ENCODE measurements at regions not wholly inside any gene's neighbourhood (a gene's known extent, or its start where the extent isn't known, plus 50 kb on each side); places are given as distances from the start of the nearest gene placed in this dataset.
A peak's percentile ranks its signal among the peaks of the same experiment; 100 is the strongest.

DNA sequence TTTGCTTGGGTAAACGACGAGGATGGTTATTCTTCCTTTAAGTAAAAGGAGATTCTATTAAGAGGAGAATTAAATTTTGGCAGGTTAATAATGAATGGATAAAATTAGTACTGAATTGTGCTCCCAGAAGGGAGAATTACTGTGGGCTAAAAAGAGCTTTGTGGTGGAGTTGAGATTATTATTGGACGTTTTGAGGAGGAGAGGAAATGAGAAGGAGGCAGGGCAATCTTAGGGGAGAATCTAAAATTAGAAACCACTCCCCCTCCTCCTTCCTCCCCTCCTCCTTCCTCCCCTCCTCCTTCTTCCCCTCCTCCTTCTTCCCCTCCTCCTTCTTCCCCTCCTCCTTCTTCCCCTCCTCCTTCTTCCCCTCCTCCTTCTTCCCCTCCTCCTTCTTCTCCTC is 331.8 kb downstream of the PRL start:
- DNase-seq (ENCODE audit: low read depth), result no peak

GRCh38 chr6:21965953-21966539 is 330.8 kb downstream of the PRL start:
- DNase-seq (ENCODE audit: low read depth), result no peak

- DNase-seq (ENCODE audit: low read depth), result no peak
These were observed 329.5 kb downstream of the PRL start for GRCh38 chr6:21967056-21967974.

DNA sequence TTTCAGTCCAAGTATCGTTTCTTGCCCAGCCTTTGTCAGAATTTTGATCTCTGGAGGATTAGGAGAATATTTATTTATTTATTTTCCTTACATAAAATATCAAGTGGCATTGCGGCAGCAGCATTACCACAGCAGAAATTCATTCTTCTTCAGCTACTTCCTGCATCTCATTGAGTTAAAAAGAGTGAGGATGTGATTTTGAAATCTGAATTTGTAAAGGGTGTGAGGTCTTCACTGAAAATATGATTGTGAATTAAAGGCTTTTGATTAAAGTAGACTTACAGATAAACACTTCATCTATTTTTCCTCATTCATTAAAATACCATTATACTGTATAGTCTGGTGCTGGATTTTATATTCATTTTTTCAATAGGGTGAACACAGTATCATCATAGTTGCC is 328.4 kb downstream of the PRL start:
- no peak for DNase-seq (ENCODE audit: low read depth)

DNA sequence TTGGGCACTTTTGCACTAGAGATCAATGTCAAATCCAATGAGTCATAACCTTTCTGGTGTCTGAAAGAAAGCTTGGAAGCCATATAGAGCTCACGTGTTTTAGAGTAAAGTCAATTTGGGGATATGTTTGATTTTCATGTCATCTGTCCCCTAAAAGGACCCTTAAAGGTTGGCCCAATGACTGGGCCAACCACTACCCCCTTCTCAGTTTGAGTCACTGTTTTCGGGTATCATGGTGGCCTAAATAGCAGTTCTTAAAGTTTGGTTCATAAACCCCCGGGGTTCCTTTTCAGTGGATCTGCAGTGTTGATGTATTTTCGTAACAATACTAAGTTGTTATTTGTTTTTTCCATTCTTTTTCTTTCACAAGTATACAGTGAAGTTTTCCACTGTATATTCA is 327.6 kb downstream of the PRL start:
- DNase-seq (ENCODE audit: low read depth), result no peak

DNA sequence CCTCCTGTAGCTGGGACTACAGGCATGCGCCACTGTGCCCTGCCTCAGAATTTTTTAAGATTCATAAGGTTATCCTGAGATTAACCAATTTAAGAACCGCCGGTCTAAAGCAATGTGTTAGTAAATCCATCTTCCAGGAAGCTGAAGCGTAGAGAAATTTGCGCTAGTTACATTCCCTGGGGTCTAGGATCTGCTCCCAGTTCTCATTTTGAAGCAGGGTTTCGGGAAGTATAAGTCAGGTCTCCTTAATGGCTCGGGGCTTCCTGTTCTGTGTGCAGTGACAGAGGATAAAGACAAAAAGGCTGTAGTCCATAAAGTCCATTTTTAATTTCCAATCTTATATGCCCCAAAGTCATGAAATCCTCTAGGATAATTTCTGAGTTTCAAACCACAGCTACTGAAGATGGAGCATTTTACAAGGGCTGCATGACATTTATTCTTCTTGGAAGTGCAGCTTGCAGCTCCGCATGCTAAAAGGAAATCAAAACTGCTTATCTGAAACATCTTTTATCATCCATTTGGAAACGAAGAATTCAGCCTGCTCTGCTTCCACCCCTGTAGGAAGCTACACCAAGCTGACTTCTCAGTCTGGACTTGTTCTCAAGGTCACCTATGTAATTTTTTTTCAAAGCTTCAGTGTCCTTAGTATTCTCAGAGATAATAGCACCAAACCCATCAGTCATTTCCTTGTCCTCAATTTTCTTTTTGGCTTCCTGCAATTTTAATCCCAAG is 326.1 kb downstream of the PRL start:
- DNase-seq (ENCODE audit: low read depth), result no peak

DNA sequence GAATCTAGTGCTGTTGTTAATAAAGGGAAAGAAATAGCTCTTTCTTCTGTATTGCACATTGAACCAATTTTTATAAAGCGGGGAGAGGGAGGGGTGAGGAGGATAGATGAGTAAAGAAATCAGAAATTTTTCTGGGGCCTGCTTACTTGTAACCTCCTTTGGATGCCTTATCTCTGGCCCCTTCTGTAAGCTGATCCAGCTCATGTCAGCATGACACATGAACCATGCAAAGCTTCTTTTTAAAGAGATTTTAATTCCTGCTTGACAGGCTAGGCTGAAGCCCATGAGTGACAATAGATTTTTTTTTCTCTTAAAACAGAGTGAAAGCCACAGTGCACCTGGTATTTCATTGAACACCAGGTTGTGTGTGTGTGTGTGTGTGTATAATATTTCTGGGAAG is 325.3 kb downstream of the PRL start:
- peak; percentile 72 for DNase-seq (ENCODE audit: low read depth)

GRCh38 chr6:21972516-21972915 is 324.3 kb downstream of the PRL start:
- no peak for DNase-seq (ENCODE audit: low read depth)

- no peak for DNase-seq (ENCODE audit: low read depth)
These were observed 319.5 kb downstream of the PRL start for GRCh38 chr6:21977346-21977745.

- no peak for DNase-seq (ENCODE audit: low read depth)
These were observed 315.5 kb downstream of the PRL start for GRCh38 chr6:21981235-21981833.

GRCh38 chr6:21984135-21984534 is 312.7 kb downstream of the PRL start:
- no peak for DNase-seq (ENCODE audit: low read depth)

- no peak for DNase-seq (ENCODE audit: low read depth)
These were observed 312.3 kb downstream of the PRL start for GRCh38 chr6:21984561-21984960.

DNA sequence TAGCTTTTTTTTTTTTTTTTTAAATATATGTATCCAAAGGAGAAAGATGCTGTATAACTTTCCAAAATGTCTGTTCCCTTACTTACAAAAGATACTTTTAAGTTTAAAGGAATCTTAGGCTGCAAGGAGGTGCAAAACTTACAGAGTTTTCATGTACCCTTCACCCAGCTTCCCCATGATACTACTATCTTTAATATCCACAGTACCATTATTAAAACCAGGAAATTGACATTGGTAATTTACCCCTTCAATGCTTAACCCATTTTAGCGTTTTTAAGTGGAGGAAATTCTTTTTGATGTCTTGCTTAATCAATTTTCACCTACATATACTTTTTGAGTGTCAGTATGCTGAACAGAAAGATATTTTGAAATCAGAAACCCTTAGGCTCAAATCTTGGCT is 310.9 kb downstream of the PRL start:
- DNase-seq (ENCODE audit: low read depth), result no peak

DNA sequence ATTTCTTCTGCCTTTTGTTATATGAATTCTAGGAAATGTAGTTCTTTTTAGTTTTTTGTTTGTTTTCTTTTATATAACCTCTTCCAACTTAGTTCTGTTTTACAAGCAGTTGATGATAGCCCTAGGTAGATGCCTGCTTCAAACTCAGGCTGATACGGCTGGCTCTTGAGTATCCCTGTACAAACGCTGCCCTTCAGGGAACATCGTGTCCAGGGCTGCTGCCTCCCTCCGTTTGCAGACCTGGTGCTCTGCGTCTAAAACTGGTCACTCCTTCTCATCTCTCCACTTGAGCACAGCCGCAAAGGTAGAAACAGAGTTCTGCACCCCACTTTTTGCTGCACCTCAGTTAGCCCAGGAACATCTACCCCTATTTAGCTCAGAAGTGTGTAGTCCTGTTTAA is 310.1 kb downstream of the PRL start:
- DNase-seq (ENCODE audit: low read depth), result peak; percentile 40

DNA sequence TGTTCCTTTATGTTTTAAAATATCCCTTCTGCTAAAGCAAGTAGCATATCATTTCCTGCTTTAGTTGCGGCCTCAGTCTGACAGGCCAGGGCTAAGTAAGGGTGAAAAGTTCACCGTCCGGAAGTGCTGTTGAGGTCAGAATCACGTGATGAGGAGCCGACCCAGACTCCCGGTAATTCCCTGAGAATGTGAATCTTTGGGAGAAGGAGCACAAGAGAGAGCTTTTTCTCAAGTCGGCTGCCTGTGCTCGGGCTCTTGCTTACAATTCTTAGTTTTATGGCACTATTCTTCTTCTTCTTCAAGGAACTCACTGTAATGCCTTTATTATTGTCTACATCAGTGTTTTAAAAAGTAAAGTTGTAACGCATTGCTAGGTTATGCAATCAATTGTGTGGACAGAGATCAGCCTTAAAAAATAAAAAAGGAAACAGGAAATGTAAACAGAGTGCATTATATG is 309.3 kb downstream of the PRL start:
- peak; percentile 98 for DNase-seq (ENCODE audit: low read depth)

- no peak for DNase-seq (ENCODE audit: low read depth)
These were observed 306.3 kb downstream of the PRL start for GRCh38 chr6:21990577-21990976.

- DNase-seq (ENCODE audit: low read depth), result peak; percentile 93
These were observed 304.5 kb downstream of the PRL start for GRCh38 chr6:21992178-21992967.

DNA sequence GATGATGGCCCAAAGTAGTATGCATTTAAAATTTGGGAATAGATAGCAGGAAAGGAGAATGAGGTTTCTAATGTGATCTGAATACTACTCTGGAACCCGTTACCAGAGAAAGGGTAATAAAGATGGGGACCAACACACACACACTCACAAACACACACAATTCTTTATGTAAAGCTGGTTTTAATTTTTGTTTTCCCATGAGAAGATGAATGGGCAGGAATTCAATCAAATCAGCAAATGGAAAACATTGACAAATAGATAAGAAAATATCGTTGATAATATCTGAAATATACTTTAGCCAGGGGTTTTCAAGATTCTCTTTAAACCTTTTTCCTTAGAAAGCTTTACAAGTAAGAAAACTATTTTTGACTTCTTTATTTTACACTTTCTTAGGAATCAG is 303.0 kb downstream of the PRL start:
- DNase-seq (ENCODE audit: low read depth), result no peak

- no peak for DNase-seq (ENCODE audit: low read depth)
These were observed 302.0 kb downstream of the PRL start for GRCh38 chr6:21994821-21995220.

- no peak for DNase-seq (ENCODE audit: low read depth)
These were observed 301.5 kb downstream of the PRL start for GRCh38 chr6:21995318-21995717.

DNA sequence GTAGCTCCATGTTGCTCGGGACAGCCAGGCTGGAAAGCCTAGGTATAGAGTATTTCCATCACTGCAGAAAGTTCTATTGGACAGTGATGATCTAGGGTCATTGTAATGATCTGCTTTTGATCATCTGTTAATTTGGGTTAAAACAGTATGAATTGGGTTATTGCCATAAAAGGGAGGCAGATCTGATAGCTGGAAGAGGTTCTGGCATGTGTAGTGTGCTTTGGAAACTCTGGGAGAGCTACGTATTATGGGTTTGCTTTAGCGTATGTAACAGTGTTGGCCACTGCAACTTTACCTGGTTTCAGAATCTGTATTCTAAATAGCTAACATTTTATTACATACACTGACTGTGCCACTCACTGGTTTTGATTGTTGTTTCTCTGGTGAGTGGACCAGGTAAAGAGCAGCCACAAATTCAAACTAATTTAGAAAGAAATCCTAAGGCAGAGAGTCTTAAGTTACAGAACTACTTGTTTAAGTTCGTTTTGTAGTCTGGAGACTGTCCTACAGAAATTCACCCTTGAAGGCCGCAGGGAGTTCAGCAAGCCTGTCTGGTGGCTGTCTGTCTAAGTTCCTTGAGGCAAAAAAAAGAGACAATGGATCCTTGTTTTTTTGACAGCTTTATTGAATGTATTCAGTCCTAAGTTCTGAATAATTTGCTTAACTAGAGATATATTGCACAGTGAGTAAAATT is 300.3 kb downstream of the PRL start:
- DNase-seq (ENCODE audit: low read depth), result peak; percentile 35
